Mesenchymal stem cell (in vitro differentiated cells and primary cell): ENCODE measurements at regions not wholly inside any gene's neighbourhood (a gene's known extent, or its start where the extent isn't known, plus 50 kb on each side); places are given as distances from the start of the nearest gene placed in this dataset.

Source experiments
- DNase-seq: peaks from one replicate; pipeline ENCODE4 v3.0.0-alpha.2; 2013
- H2AFZ ChIP-seq: one replicate; pipeline ENCODE4 v1.6.1; 2013; ENCODE audit warnings: low read depth, mild to moderate bottlenecking, control low read depth, inconsistent platforms, low read length, moderate library complexity
- H2AK5ac ChIP-seq: 2 replicates; pipeline ENCODE4 v1.6.1; 2013; ENCODE audit warnings: low read length, moderate library complexity, mild to moderate bottlenecking, inconsistent platforms; ENCODE audit not compliant: severe bottlenecking
- H2BK120ac ChIP-seq: one replicate; pipeline ENCODE4 v1.6.1; 2013; ENCODE audit warnings: low read depth, mild to moderate bottlenecking, inconsistent platforms, low read length, moderate library complexity
- H2BK12ac ChIP-seq, 2 experiments: one replicate each; pipeline ENCODE4 v1.6.1; 2013; ENCODE audit warnings: inconsistent platforms in 2 of 2, low read length in 2 of 2, mild to moderate bottlenecking in 2 of 2, moderate library complexity in 2 of 2, control low read depth in 1 of 2
- H2BK15ac ChIP-seq: one replicate; pipeline ENCODE4 v1.6.1; 2013; ENCODE audit warnings: mild to moderate bottlenecking, low read depth, inconsistent platforms; ENCODE audit not compliant: poor library complexity, severe bottlenecking
- H2BK5ac ChIP-seq: 2 replicates; pipeline ENCODE4 v1.6.1; 2013; ENCODE audit warnings: low read depth, mild to moderate bottlenecking, low read length, control low read depth, inconsistent platforms; ENCODE audit not compliant: poor library complexity, severe bottlenecking
- H3K14ac ChIP-seq, 2 experiments: one replicate each; pipeline ENCODE4 v1.6.1; 2013; ENCODE audit warnings: inconsistent platforms in 2 of 2, low read length in 2 of 2, control low read depth in 1 of 2, mild to moderate bottlenecking in 1 of 2, moderate library complexity in 1 of 2
- H3K18ac ChIP-seq, 2 experiments: one replicate each; pipeline ENCODE4 v1.6.1; 2013; ENCODE audit warnings: inconsistent platforms in 2 of 2, low read length in 2 of 2, control low read depth in 1 of 2, low read depth in 1 of 2, mild to moderate bottlenecking in 1 of 2
- H3K23ac ChIP-seq, 2 experiments: one replicate each; pipeline ENCODE4 v1.6.1; 2013; ENCODE audit warnings: inconsistent platforms in 2 of 2, low read length in 2 of 2, mild to moderate bottlenecking in 2 of 2, moderate library complexity in 2 of 2, control low read depth in 1 of 2
- H3K27ac ChIP-seq: 2 replicates; pipeline ENCODE4 v1.5.1; 2013; ENCODE audit warnings: mild to moderate bottlenecking, moderate library complexity, low read length, control low read depth, inconsistent platforms; ENCODE audit not compliant: poor library complexity, severe bottlenecking
- H3K27me3 ChIP-seq, 2 experiments: 2 replicates each; pipeline versions ENCODE4 v1.6.1 to v1.7.0; 2013; ENCODE audit warnings: low read length in 2 of 2, mild to moderate bottlenecking in 2 of 2, moderate library complexity in 2 of 2, control low read depth in 1 of 2, inconsistent platforms in 1 of 2; ENCODE audit not compliant: control insufficient read depth in 1 of 2, insufficient read depth in 1 of 2
- H3K36me3 ChIP-seq, 2 experiments: 2 replicates each; pipeline versions ENCODE4 v1.6.1 to v1.7.0; 2013; ENCODE audit warnings: low read length in 2 of 2, control low read depth in 1 of 2, inconsistent platforms in 1 of 2, low read depth in 1 of 2, mild to moderate bottlenecking in 1 of 2; ENCODE audit not compliant: insufficient read depth in 2 of 2, control insufficient read depth in 1 of 2
- H3K4ac ChIP-seq, 2 experiments: one replicate each; pipeline ENCODE4 v1.6.1; 2013; ENCODE audit warnings: inconsistent platforms in 2 of 2, low read length in 2 of 2, mild to moderate bottlenecking in 2 of 2, moderate library complexity in 2 of 2, control low read depth in 1 of 2, low read depth in 1 of 2
- H3K4me1 ChIP-seq: 2 replicates; pipeline ENCODE4 v1.6.1; 2013; ENCODE audit warnings: low read depth, low read length, control low read depth; ENCODE audit not compliant: control insufficient read depth, insufficient read depth
- H3K4me2 ChIP-seq: 2 replicates; pipeline ENCODE4 v1.6.1; 2013; ENCODE audit warnings: low read length, mild to moderate bottlenecking, inconsistent platforms; ENCODE audit not compliant: poor library complexity, severe bottlenecking
- H3K4me3 ChIP-seq, 2 experiments: 2 replicates each; pipeline versions ENCODE4 v1.5.1 to v1.7.0; 2013; ENCODE audit warnings: low read length in 2 of 2, mild to moderate bottlenecking in 2 of 2, control low read depth in 1 of 2, low read depth in 1 of 2; ENCODE audit not compliant: insufficient read depth in 1 of 2
- H3K79me1 ChIP-seq: replicated peaks from 2 replicates; pipeline ENCODE4 v1.6.1; 2013; ENCODE audit warnings: mild to moderate bottlenecking, control low read depth, low read length, inconsistent platforms; ENCODE audit not compliant: poor library complexity, severe bottlenecking
- H3K9ac ChIP-seq: 2 replicates; pipeline ENCODE4 v1.7.0; 2013; ENCODE audit warnings: mild to moderate bottlenecking, low read length, moderate library complexity
- H3K9me3 ChIP-seq: 2 replicates; pipeline ENCODE4 v1.7.0; 2013; ENCODE audit warnings: mild to moderate bottlenecking, low read length; ENCODE audit not compliant: control insufficient read depth
- H4K8ac ChIP-seq: one replicate; pipeline ENCODE4 v1.6.1; 2013; ENCODE audit warnings: inconsistent platforms, mild to moderate bottlenecking, low read length, moderate library complexity
- H4K91ac ChIP-seq: one replicate; pipeline ENCODE4 v1.6.1; 2013; ENCODE audit warnings: mild to moderate bottlenecking, low read length, inconsistent platforms
- WGBS: methylation state at CpG from one replicate; pipeline ENCODE4 v1.1.7; 2013; ENCODE audit warnings: mixed read lengths; 5-methylcytosine and 5-hydroxymethylcytosine counted together

- no peak overlapping the region for H2BK12ac ChIP-seq
Measured at GRCh38 chr22:49497266-49497665, 330.4 kb downstream of the BRD1 start.

GRCh38 chr22:49494555-49494954, 333.1 kb downstream of the BRD1 start:
- Histone ChIP-seq H3K27me3 (no peaks in the 10 kb centered on the region), H2BK120ac (no peak overlapping the region), H2AFZ (no peak overlapping the region), H3K9me3 (peaks cover 12% of the 10 kb centered on the region), H4K91ac (no peak overlapping the region), H3K9ac (no peak overlapping the region), H3K4me1 (no peaks in the 10 kb centered on the region), H3K36me3 (no peaks in the 10 kb centered on the region), H3K4ac (no peak overlapping the region), H3K4me2 (no peak overlapping the region), H4K8ac (no peak overlapping the region), H2BK15ac (no peak overlapping the region), H3K23ac (no peak overlapping the region), H3K4me3 (no peak overlapping the region), H2BK12ac (no peak overlapping the region), H3K14ac (no peak overlapping the region), H3K27ac (no peak overlapping the region), H2BK5ac (no peak overlapping the region), H3K18ac (no peak overlapping the region), H2AK5ac (no peak overlapping the region), H3K79me1 (no peaks in the 10 kb centered on the region)
- no peak for DNase-seq
- WGBS, result 95% methylated on average over 10 of the region's 12 CpGs

More at GRCh38 chr22:49497266-49497665, 330.4 kb downstream of the BRD1 start:
- Histone ChIP-seq H4K91ac (no peak overlapping the region), H2BK15ac (no peak overlapping the region), H3K4me2 (no peak overlapping the region), H2AK5ac (no peak overlapping the region), H3K4me3 (no peak overlapping the region), H3K27ac (no peak overlapping the region), H3K79me1 (no peaks in the 10 kb centered on the region), H3K27me3 (no peaks in the 10 kb centered on the region), H2AFZ (no peak overlapping the region), H3K4me1 (no peaks in the 10 kb centered on the region), H3K36me3 (no peaks in the 10 kb centered on the region), H3K14ac (no peak overlapping the region), H3K9ac (no peak overlapping the region), H2BK5ac (no peak overlapping the region), H3K9me3 (peaks cover 20% of the 10 kb centered on the region), H3K4ac (no peak overlapping the region), H3K18ac (no peak overlapping the region), H4K8ac (no peak overlapping the region), H3K23ac (no peak overlapping the region), H2BK120ac (no peak overlapping the region)
- DNase-seq, result no peak
- WGBS, result 80% methylated on average over 1 of the region's 2 CpGs

- H3K79me1 ChIP-seq, result no peaks in the 10 kb centered on the region
- H2BK120ac ChIP-seq, result no peak overlapping the region
- H3K9me3 ChIP-seq, result peaks cover 5% of the 10 kb centered on the region
- H2BK5ac ChIP-seq, result no peak overlapping the region
- no peak overlapping the region for H4K91ac ChIP-seq
- H2BK12ac ChIP-seq, result no peak overlapping the region
- H4K8ac ChIP-seq, result no peak overlapping the region
- no peak overlapping the region for H3K14ac ChIP-seq
- H3K4ac ChIP-seq, result no peak overlapping the region
- H3K4me1 ChIP-seq, result peaks cover 6% of the 10 kb centered on the region
- H3K27me3 ChIP-seq, result no peaks in the 10 kb centered on the region
- no peak overlapping the region for H2AK5ac ChIP-seq
- no peak overlapping the region for H3K4me2 ChIP-seq
- H3K36me3 ChIP-seq, result no peaks in the 10 kb centered on the region
- H3K23ac ChIP-seq, result no peak overlapping the region
- no peak overlapping the region for H3K4me3 ChIP-seq
- H2AFZ ChIP-seq, result no peak overlapping the region
- H3K27ac ChIP-seq, result no peak overlapping the region
- no peak overlapping the region for H3K18ac ChIP-seq
- no peak for DNase-seq
- H2BK15ac ChIP-seq, result no peak overlapping the region
- H3K9ac ChIP-seq, result no peak overlapping the region
- WGBS, result 86% methylated on average over 9 of the region's 12 CpGs
Measured at GRCh38 chr22:49492741-49493251, 334.9 kb downstream of the BRD1 start.

- peaks cover 5% of the 10 kb centered on the region for H3K9me3 ChIP-seq
- no peak overlapping the region for H3K4me2 ChIP-seq
- no peak overlapping the region for H3K4me3 ChIP-seq
- H4K8ac ChIP-seq, result no peak overlapping the region
- no peak overlapping the region for H3K14ac ChIP-seq
- no peak overlapping the region for H2AFZ ChIP-seq
- no peaks in the 10 kb centered on the region for H3K36me3 ChIP-seq
- no peaks in the 10 kb centered on the region for H3K79me1 ChIP-seq
- no peak overlapping the region for H3K27ac ChIP-seq
- no peak overlapping the region for H2BK15ac ChIP-seq
- no peak overlapping the region for H2BK5ac ChIP-seq
- no peak overlapping the region for H3K4ac ChIP-seq
- H4K91ac ChIP-seq, result no peak overlapping the region
- H3K4me1 ChIP-seq, result peaks cover 6% of the 10 kb centered on the region
- H2BK120ac ChIP-seq, result no peak overlapping the region
- no peak overlapping the region for H3K9ac ChIP-seq
- no peak overlapping the region for H2BK12ac ChIP-seq
- H3K27me3 ChIP-seq, result no peaks in the 10 kb centered on the region
- H3K23ac ChIP-seq, result no peak overlapping the region
- no peak overlapping the region for H2AK5ac ChIP-seq
- no peak overlapping the region for H3K18ac ChIP-seq
- WGBS, result 92% methylated on average over 17 of the region's 17 CpGs
- DNase-seq, result no peak
Measured at GRCh38 chr22:49492308-49492707, 335.4 kb downstream of the BRD1 start.
